Activated T-cell treated with anti-CD3 and anti-CD28 coated beads, Interleukin-2, amount 50 U/mL, for 72 hours (primary cell): ENCODE measurements at regions not wholly inside any gene's neighbourhood (a gene's known extent, or its start where the extent isn't known, plus 50 kb on each side); places are given as distances from the start of the nearest gene placed in this dataset.

Experiments
- ATAC-seq, 2 donors: fragments of 150-1000 bp; cut with Tn5 transposase; replicated peaks in 1 of 2; 2 replicates each; pipeline ENCODE4 v1.10.0; 2021; ENCODE audit warnings: moderate library complexity in 2 of 2, mild to moderate bottlenecking in 1 of 2
- DNase-seq, 2 donors: peaks; one replicate each; pipeline ENCODE4 v3.0.0; 2021 to 2022; ENCODE audit warnings: mixed read lengths in 1 of 2
- H3K27ac Mint-ChIP-seq: one replicate; pipeline ENCODE4 v1.8.0; 2022; ENCODE audit warnings: mild to moderate bottlenecking, moderate library complexity, mixed read lengths
- H3K27me3 Mint-ChIP-seq: one replicate; pipeline ENCODE4 v1.8.0; 2022; ENCODE audit warnings: low read depth, mixed read lengths
- H3K36me3 Mint-ChIP-seq, 2 donors: one replicate each; pipeline ENCODE4 v1.8.0; 2022; ENCODE audit warnings: mixed read lengths in 2 of 2, mild to moderate bottlenecking in 1 of 2; ENCODE audit not compliant: insufficient read depth in 2 of 2
- H3K4me1 Mint-ChIP-seq: one replicate; pipeline ENCODE4 v1.8.0; 2022; ENCODE audit warnings: low read depth, mixed read lengths
- H3K4me3 Mint-ChIP-seq, 2 donors: one replicate each; pipeline ENCODE4 v1.8.0; 2022; ENCODE audit warnings: mild to moderate bottlenecking in 2 of 2, mixed read lengths in 2 of 2, moderate library complexity in 2 of 2
- H3K9me3 Mint-ChIP-seq, 2 donors: one replicate each; pipeline ENCODE4 v1.8.0; 2022; ENCODE audit warnings: mixed read lengths in 2 of 2

DNA sequence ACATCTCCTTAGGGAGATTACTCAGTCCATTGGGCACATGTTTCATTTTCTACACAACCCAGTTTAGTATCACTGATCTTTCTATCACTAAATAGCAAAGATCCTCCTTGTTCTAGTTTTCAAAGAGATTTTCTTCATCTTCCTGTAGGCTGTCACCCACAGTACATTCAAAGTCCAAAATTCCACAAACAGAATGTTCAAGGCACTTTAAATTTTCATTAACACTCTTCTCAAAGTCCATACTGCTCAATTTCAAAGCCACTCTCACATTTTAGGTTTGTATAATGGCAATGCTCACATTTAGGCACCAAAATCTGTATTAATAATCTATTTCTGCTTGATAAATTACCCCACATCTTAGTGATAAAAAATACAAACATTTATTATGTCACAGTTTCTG is 152.8 kb downstream of the FSIP2 start:
- ATAC-seq = no peak
- DNase-seq = no peak
- H3K36me3 Mint-ChIP-seq = no peaks in the 10 kb centered on the region
- no peak overlapping the region for H3K4me3 Mint-ChIP-seq
- H3K9me3 Mint-ChIP-seq = no peaks in the 10 kb centered on the region
- no peaks in the 10 kb centered on the region for H3K4me1 Mint-ChIP-seq
- no peaks in the 10 kb centered on the region for H3K27me3 Mint-ChIP-seq
- H3K27ac Mint-ChIP-seq = no peak overlapping the region

DNA sequence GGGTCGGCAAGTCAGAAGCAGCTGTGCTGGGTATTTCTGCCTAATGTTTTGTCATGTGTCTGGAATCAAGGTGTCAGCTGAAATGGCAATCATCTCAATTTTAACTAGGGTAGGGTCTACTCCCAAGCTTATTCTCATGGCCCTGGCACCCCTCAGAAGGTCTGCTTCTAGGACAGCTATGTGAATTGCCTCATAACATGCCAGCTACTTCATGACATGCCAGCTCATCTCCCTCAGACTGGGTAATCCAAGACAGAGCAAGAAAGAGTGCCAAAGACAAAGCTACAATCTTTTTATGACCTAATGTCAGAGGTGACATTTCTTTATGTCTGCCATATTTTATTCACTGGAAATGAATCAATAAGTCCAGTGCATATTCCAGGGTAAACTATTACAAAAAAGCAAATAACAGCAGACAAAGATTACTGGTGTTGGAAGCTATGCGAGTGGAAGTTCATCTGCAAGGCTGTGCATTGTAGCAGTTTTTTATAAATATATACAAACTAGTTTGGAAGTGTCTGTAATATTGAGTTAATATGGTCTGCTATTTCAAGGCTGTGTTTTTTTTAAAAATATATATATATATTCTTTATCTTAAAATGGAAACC is 153.3 kb downstream of the FSIP2 start:
- H3K9me3 Mint-ChIP-seq = no peaks in the 10 kb centered on the region
- no peak overlapping the region for H3K27ac Mint-ChIP-seq
- ATAC-seq = no peak
- H3K4me3 Mint-ChIP-seq = no peak overlapping the region
- no peaks in the 10 kb centered on the region for H3K36me3 Mint-ChIP-seq
- no peaks in the 10 kb centered on the region for H3K27me3 Mint-ChIP-seq
- DNase-seq = no peak
- no peaks in the 10 kb centered on the region for H3K4me1 Mint-ChIP-seq

DNA sequence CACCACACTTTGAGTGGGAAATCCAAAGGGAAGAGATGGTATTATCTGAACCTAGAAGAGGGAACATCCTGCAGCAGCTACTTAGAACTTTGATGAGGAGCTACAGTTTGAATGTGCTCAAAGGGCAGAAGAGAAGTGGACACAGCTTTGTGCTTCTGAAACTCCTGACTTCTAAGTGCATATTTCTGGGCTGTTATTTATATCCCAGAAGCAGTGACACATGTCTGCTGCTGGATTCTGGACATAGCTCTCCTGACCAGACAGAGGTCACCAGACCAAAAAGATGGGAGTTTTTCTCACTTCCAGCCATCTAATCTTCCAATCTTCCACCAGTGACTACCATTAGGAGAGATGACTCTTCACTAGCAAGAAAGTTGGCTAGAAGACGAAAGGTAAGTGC is 153.9 kb downstream of the FSIP2 start:
- no peaks in the 10 kb centered on the region for H3K4me1 Mint-ChIP-seq
- no peaks in the 10 kb centered on the region for H3K27me3 Mint-ChIP-seq
- no peak overlapping the region for H3K4me3 Mint-ChIP-seq
- DNase-seq (no peak), ATAC-seq (no peak)
- no peaks in the 10 kb centered on the region for H3K36me3 Mint-ChIP-seq
- no peaks in the 10 kb centered on the region for H3K9me3 Mint-ChIP-seq
- no peak overlapping the region for H3K27ac Mint-ChIP-seq

DNA sequence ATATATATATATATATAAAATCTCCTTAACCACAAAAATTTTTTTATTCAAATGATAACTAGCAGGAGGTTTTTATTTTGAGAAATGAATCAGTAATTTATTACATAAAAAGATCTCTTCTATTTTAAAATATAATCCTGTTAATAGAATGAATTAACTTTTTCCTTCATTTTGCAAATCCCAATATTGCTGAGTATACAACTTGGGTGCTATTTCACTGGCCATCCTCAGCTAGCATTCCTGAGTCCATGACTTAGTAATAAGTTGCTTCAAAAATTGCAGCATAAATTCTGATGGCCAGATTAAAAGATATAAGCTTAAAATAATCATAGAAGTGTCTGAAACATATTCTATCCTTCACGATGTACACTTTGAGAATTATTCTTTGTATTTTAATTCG is 155.6 kb downstream of the FSIP2 start:
- no peaks in the 10 kb centered on the region for H3K9me3 Mint-ChIP-seq
- no peaks in the 10 kb centered on the region for H3K4me1 Mint-ChIP-seq
- H3K27ac Mint-ChIP-seq = no peak overlapping the region
- no peak for DNase-seq
- no peaks in the 10 kb centered on the region for H3K36me3 Mint-ChIP-seq
- no peak for ATAC-seq
- no peak overlapping the region for H3K4me3 Mint-ChIP-seq
- H3K27me3 Mint-ChIP-seq = no peaks in the 10 kb centered on the region

DNA sequence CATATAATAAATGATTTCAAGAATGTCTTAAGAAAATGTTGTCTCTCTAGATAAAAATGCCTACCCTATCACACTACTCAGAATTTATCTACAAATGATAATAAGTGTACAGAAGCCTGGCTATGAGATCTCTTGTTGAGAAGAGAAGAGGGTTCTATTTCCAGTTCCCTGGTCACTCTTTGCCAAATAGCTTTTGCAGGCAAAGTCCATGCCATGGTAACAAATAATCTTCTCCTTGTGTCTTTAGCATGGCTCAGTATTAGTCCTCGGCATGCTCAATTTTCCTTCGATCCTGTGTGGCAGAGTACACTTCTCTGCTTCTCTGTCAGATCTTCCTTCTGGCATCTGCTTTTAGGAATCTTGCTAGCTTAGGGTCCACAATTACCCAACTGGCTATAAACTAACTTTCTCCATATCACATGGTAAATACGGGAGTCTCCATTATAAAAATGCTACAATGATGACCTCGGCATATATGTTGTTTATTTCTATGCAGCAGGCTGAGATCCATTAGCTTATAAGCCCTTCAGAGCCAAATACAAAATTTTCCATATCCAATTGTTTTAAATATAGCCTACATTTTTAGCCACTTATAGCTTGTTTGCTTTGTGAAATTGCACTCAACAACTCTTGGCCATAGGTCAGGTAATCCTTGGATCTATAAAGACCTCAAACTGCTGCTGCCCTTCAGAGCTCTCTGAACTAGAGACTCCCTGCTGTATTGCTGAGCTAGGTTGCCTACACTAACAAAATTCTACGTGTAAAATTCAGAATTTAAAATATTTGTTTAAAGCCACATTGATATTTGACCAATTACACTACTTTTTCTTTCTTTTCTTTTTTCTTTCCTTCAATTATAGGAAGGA is 157.5 kb downstream of the FSIP2 start:
- no peaks in the 10 kb centered on the region for H3K36me3 Mint-ChIP-seq
- DNase-seq (no peak), ATAC-seq (no peak)
- H3K4me3 Mint-ChIP-seq = no peak overlapping the region
- no peaks in the 10 kb centered on the region for H3K4me1 Mint-ChIP-seq
- no peaks in the 10 kb centered on the region for H3K9me3 Mint-ChIP-seq
- no peak overlapping the region for H3K27ac Mint-ChIP-seq
- H3K27me3 Mint-ChIP-seq = no peaks in the 10 kb centered on the region

DNA sequence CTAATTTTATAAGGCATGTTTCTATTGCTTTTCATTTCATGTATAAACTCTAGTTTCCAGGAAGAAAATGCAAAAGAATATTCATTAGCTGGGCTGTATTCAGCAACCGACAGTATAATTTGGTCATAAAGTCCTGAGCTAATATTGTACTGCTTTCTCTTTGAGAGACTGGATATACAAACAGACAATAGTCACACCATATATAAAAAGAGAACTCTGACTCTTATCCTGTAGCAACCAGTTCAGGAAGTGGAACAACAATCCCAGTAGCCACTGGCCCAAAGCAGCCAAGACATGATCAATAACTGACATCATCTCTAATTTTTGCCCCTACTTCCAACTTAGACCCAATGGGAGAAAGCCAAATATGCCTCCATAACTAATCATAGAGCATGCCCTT is 160.8 kb downstream of the FSIP2 start:
- Mint-ChIP-seq H3K27ac (no peak overlapping the region), H3K36me3 (no peaks in the 10 kb centered on the region), H3K4me1 (no peaks in the 10 kb centered on the region), H3K27me3 (no peaks in the 10 kb centered on the region), H3K9me3 (no peaks in the 10 kb centered on the region), H3K4me3 (no peak overlapping the region)
- DNase-seq (no peak), ATAC-seq (no peak)

DNA sequence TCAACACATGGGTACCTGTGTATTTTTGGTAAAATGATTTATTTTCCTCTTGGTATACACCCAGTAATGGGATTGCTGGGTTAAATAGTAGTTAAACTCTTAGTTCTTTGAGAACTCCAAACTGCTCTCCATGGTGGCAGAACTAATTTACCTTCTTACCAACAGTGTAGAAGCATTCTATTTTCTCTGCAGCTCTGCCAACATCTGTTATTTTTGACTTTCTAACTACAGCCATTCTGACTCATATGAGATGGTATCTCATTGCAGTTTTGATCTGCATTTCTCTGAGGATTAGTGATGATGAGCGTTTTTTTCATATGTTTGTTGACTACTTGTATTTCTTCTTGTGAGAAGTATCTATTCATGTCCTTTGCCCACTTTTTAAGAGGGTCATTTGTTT is 180.6 kb downstream of the FSIP2 start:
- Mint-ChIP-seq H3K4me1 (no peaks in the 10 kb centered on the region), H3K4me3 (no peak overlapping the region), H3K27ac (no peak overlapping the region), H3K36me3 (no peaks in the 10 kb centered on the region), H3K9me3 (peaks cover 0 to 2% of the 10 kb centered on the region in 2 donors), H3K27me3 (no peaks in the 10 kb centered on the region)
- DNase-seq = no peak
- ATAC-seq = no peak

DNA sequence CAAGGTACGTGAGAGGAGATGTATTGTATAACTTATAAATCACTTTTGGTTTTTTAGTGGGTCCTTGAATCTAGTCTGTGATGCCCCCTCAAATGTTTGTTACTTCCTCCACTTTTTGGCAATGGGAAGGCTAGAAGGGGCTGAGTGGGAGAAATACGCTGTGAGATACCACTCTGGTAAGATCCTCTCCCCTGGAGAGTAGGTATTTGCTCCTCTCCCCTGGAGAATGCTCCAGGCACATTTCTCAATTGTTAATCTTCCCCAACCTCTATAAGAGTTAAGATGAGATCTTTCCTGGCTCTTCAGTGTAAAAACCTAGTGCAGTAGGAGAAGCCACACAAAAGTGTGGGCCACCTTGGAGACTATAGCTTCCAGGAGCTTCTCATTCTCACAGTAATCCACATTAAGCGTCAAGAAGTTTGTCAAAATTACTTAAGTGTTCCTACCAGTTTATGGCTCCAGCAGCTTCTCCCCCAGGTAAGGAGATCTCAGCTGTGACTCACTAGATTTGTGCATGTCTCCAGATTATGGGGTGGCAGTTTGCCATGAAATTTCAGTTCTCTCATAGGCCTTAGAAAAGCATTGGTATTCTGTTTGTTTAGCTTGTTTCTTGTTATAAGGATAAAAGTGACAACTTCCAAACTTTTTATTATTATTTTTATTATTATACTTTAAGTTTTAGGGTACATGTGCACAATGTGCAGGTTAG is 182.6 kb downstream of the FSIP2 start:
- ATAC-seq = no peak
- H3K4me1 Mint-ChIP-seq = no peaks in the 10 kb centered on the region
- no peak overlapping the region for H3K4me3 Mint-ChIP-seq
- H3K27ac Mint-ChIP-seq = no peak overlapping the region
- DNase-seq = no peak
- no peaks in the 10 kb centered on the region for H3K36me3 Mint-ChIP-seq
- H3K27me3 Mint-ChIP-seq = no peaks in the 10 kb centered on the region
- H3K9me3 Mint-ChIP-seq = peaks cover 0 to 2% of the 10 kb centered on the region in 2 donors

DNA sequence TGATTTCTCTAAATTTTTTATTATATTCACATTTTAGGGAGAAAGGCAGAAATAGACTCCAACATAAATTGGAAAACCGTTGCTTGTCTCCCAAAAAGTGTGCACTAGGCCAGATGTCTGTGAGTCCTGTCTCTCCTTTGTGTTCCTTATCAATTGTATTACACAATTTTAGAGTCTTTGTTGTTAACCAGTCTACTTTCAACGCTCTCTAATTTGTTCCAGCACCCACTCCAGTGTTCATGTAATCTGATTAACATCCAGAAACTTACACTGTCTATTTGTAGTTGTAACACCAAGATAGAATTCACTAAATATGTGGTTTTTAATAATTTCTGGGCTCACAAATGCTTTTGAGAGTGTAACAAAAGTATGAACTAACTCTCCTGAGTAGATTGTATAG is 195.6 kb downstream of the FSIP2 start:
- Mint-ChIP-seq H3K36me3 (peaks cover 0 to 1% of the 10 kb centered on the region in 2 donors), H3K27ac (no peak overlapping the region), H3K27me3 (no peaks in the 10 kb centered on the region), H3K9me3 (peaks cover 2 to 4% of the 10 kb centered on the region in 2 donors), H3K4me1 (no peaks in the 10 kb centered on the region), H3K4me3 (no peak overlapping the region)
- DNase-seq (no peak), ATAC-seq (no peak)

DNA sequence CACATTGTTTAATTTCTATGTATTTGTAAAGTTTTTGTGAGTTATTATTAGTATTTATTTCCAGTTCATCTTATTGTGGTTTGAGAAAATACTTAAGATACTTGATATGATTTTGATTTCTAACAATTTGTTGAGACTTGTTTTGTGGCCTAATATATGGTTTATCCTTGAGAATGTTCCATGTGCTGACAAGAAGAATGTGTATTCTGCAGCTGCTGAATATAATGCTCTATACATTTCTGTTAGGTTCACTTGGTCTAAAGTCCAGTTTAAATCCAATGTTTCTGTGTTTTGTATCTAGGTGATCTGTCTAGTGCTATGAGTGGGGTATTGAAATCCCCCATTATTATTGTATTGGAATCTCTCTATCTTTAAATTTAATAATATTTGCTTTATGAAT is 201.3 kb downstream of the FSIP2 start:
- Mint-ChIP-seq H3K4me1 (no peaks in the 10 kb centered on the region), H3K9me3 (peaks cover 7 to 11% of the 10 kb centered on the region in 2 donors), H3K27ac (no peak overlapping the region), H3K36me3 (peaks cover 2 to 3% of the 10 kb centered on the region in 2 donors), H3K27me3 (no peaks in the 10 kb centered on the region), H3K4me3 (no peak overlapping the region)
- ATAC-seq = no peak
- DNase-seq = no peak

DNA sequence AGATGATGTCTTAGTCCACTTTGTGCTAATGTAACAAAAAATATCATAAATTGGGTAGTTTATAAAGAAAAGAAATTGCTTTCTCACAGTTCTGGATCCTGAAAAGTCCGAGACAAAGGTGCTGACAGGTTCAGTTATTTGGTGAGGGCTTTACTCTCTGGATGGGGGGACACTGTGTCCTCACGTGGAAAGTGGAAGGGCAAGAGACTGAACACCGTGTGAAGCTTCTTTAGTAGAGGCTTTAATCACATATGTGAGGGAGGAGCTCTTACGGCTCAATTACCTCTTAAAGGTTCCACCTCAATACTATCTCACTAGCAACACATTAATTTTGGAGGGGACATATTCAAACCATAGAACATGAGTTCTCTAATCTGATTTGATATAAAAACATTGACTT is 204.3 kb downstream of the FSIP2 start:
- ATAC-seq (no peak), DNase-seq (no peak)
- no peak overlapping the region for H3K27ac Mint-ChIP-seq
- H3K4me3 Mint-ChIP-seq = no peak overlapping the region
- peaks cover 7 to 11% of the 10 kb centered on the region in 2 donors for H3K9me3 Mint-ChIP-seq
- H3K27me3 Mint-ChIP-seq = no peaks in the 10 kb centered on the region
- peaks cover 2 to 3% of the 10 kb centered on the region in 2 donors for H3K36me3 Mint-ChIP-seq
- no peaks in the 10 kb centered on the region for H3K4me1 Mint-ChIP-seq

DNA sequence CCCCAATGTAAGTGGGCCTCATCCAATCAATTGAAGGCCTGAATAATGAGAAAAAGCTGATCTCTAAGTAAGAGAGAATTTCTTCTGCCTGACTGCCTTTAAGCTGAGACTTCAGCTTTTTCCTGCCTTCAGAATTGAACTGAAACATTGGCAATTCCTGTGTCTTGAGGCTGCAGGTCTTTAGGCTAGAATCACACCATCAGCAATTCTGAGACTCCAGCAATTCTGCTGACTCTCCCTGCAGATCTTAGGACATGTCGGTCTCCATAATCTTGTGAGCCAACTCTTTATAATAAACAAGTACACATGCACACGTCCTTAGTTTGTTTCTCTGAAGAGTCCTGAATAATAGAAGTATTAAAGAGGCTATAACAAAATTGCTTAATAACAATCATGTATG is 209.1 kb downstream of the FSIP2 start:
- H3K4me1 Mint-ChIP-seq = no peaks in the 10 kb centered on the region
- H3K27me3 Mint-ChIP-seq = no peaks in the 10 kb centered on the region
- ATAC-seq = no peak
- H3K36me3 Mint-ChIP-seq = peaks cover 0 to 3% of the 10 kb centered on the region in 2 donors
- H3K9me3 Mint-ChIP-seq = peaks cover 3 to 5% of the 10 kb centered on the region in 2 donors
- no peak overlapping the region for H3K4me3 Mint-ChIP-seq
- no peak for DNase-seq
- H3K27ac Mint-ChIP-seq = no peak overlapping the region

DNA sequence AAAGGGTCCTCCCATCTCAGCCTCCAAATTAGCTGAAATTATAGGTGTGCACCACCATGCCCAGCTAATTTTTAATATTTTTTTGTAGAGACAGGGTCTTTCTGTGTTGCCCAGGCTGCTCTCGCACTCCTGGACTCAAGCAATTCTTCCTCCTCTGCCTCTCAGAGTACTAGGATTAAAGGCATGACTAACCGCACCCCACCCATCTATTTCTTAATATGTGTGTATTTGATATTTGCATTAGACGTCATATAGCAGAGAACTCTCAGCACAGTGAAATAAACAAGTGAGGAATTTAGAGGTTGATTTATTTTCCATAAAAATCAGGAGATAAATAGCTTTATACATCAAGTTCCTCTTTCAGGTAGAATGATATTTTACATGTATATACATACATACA is 213.5 kb downstream of the FSIP2 start:
- Mint-ChIP-seq H3K4me3 (no peak overlapping the region), H3K27me3 (no peaks in the 10 kb centered on the region), H3K27ac (no peak overlapping the region), H3K9me3 (peaks cover 0 to 1% of the 10 kb centered on the region in 2 donors), H3K4me1 (no peaks in the 10 kb centered on the region), H3K36me3 (no peaks in the 10 kb centered on the region)
- ATAC-seq = no peak
- no peak for DNase-seq
